GM23338 (cell line): ENCODE measurements at regions not wholly inside any gene's neighbourhood (a gene's known extent, or its start where the extent isn't known, plus 50 kb on each side); places are given as distances from the start of the nearest gene placed in this dataset.

Experiments
- ATAC-seq: fragments of 200-7000 bp; cut with Tn5 transposase; 3 replicates; pipeline ENCODE4 v1.9.1; 2020
- DNase-seq: peaks from one replicate; pipeline ENCODE4 v3.0.0-alpha.2; 2015; ENCODE audit warnings: low spot score
- H2AFZ ChIP-seq: fragments of 200-600 bp; sonication (generic); 2 replicates; pipeline ENCODE4 v1.8.0; 2016; ENCODE audit warnings: antibody characterized with exemption, mild to moderate bottlenecking, moderate library complexity
- H3F3A ChIP-seq: fragments of 200-600 bp; sonication (generic); replicated peaks from 2 replicates; pipeline ENCODE4 v1.8.0; 2017; ENCODE audit warnings: antibody characterized with exemption, mixed run types, low read depth
- H3K27ac ChIP-seq: fragments of 200-600 bp; sonication (generic); 2 replicates; pipeline ENCODE4 v1.6.1; 2016; ENCODE audit warnings: low read depth
- H3K27me3 ChIP-seq: fragments of 200-600 bp; sonication (generic); 2 replicates; pipeline ENCODE4 v1.8.0; 2016; ENCODE audit warnings: mild to moderate bottlenecking, mixed run types, moderate library complexity; ENCODE audit not compliant: insufficient read depth
- H3K36me3 ChIP-seq: fragments of 200-600 bp; sonication (generic); 2 replicates; pipeline ENCODE4 v1.8.0; 2016; ENCODE audit warnings: mild to moderate bottlenecking; ENCODE audit not compliant: insufficient read depth
- H3K4me1 ChIP-seq: fragments of 200-600 bp; sonication (generic); 2 replicates; pipeline ENCODE4 v1.8.0; 2016; ENCODE audit warnings: mild to moderate bottlenecking, moderate library complexity; ENCODE audit not compliant: insufficient read depth
- H3K4me2 ChIP-seq: fragments of 200-600 bp; sonication (generic); 2 replicates; pipeline ENCODE4 v1.7.1; 2017; ENCODE audit warnings: mixed run types
- H3K4me3 ChIP-seq: fragments of 200-600 bp; sonication (generic); 2 replicates; pipeline ENCODE4 v1.6.1; 2016; ENCODE audit warnings: mixed run types
- H3K79me2 ChIP-seq: fragments of 200-600 bp; sonication (generic); replicated peaks from 2 replicates; pipeline ENCODE4 v1.8.0; 2017; ENCODE audit warnings: mild to moderate bottlenecking; ENCODE audit not compliant: insufficient read depth
- H3K9me2 ChIP-seq: fragments of 200-600 bp; sonication (generic); 2 replicates; pipeline ENCODE4 v1.8.0; 2017; ENCODE audit not compliant: insufficient read depth
- H4K20me1 ChIP-seq: fragments of 200-600 bp; sonication (generic); replicated peaks from 2 replicates; pipeline ENCODE4 v1.8.0; 2017; ENCODE audit warnings: mild to moderate bottlenecking; ENCODE audit not compliant: insufficient read depth
- H3K27ac Mint-ChIP-seq: 2 replicates; pipeline ENCODE4 v1.8.0; 2020; ENCODE audit warnings: inconsistent platforms, mild to moderate bottlenecking, moderate library complexity, mixed read lengths
- H3K27me3 Mint-ChIP-seq: 3 replicates; pipeline ENCODE4 v1.8.0; 2022; ENCODE audit warnings: low read depth, mild to moderate bottlenecking, moderate library complexity, mixed read lengths, inconsistent platforms; ENCODE audit not compliant: insufficient read depth, poor library complexity
- H3K36me3 Mint-ChIP-seq: 3 replicates; pipeline ENCODE4 v1.8.0; 2021; ENCODE audit warnings: low read depth, mild to moderate bottlenecking, inconsistent platforms, moderate library complexity, mixed read lengths
- H3K4me1 Mint-ChIP-seq: 3 replicates; pipeline ENCODE4 v1.8.0; 2020; ENCODE audit warnings: mild to moderate bottlenecking, inconsistent platforms, mixed read lengths
- H3K4me3 Mint-ChIP-seq: 3 replicates; pipeline ENCODE4 v1.8.0; 2021; ENCODE audit warnings: moderate library complexity, mild to moderate bottlenecking, inconsistent platforms, mixed read lengths
- H3K9me3 Mint-ChIP-seq: 3 replicates; pipeline ENCODE4 v1.8.0; 2020; ENCODE audit warnings: moderate library complexity, mild to moderate bottlenecking, inconsistent platforms, mixed read lengths
- CREB1 ChIP-seq: fragments of 250-450 bp; sonication (Bioruptor Pico); IDR thresholded peaks from 2 replicates; pipeline ENCODE4 v1.5.0; 2020; ENCODE audit warnings: low read depth, mild to moderate bottlenecking, moderate library complexity
- ETS1 ChIP-seq: IDR thresholded peaks from 2 replicates; pipeline ENCODE4 v1.6.1; 2016; ENCODE audit warnings: antibody characterized with exemption
- EZH2 ChIP-seq: fragments of 200-600 bp; sonication (generic); IDR thresholded peaks from one replicate; pipeline ENCODE4 v1.8.0; 2017; ENCODE audit warnings: antibody characterized with exemption, mild to moderate bottlenecking, low read depth; ENCODE audit not compliant: unreplicated experiment
- EZH2phosphoT487 ChIP-seq: fragments of 200-600 bp; sonication (generic); IDR thresholded peaks from one replicate; pipeline ENCODE4 v1.8.1; 2018; ENCODE audit warnings: antibody characterized with exemption; ENCODE audit not compliant: unreplicated experiment
- JUNB ChIP-seq: IDR thresholded peaks from one replicate; pipeline ENCODE4 v1.6.1; 2016; ENCODE audit warnings: antibody characterized with exemption; ENCODE audit not compliant: unreplicated experiment
- NANOG ChIP-seq: IDR thresholded peaks from 2 replicates; pipeline ENCODE4 v1.6.1; 2016; ENCODE audit warnings: antibody characterized with exemption, borderline replicate concordance
- POLR2AphosphoS5 ChIP-seq: IDR thresholded peaks from 2 replicates; pipeline ENCODE4 v1.6.1; 2016; ENCODE audit warnings: antibody characterized with exemption, low read depth
- REST ChIP-seq: IDR thresholded peaks from one replicate; pipeline ENCODE4 v1.6.1; 2018; ENCODE audit warnings: antibody characterized with exemption; ENCODE audit not compliant: unreplicated experiment
- ZNF114 ChIP-seq: fragments of 250-450 bp; sonication (Bioruptor Pico); IDR thresholded peaks from 2 replicates; pipeline ENCODE4 v1.5.0; 2020; ENCODE audit warnings: mild to moderate bottlenecking, moderate library complexity
- ZNF331 ChIP-seq: fragments of 250-450 bp; sonication (Bioruptor Pico); IDR thresholded peaks from 2 replicates; pipeline ENCODE4 v1.5.0; 2020; ENCODE audit warnings: low read depth, mild to moderate bottlenecking, moderate library complexity
- ZNF462 ChIP-seq: fragments of 250-450 bp; sonication (Bioruptor Pico); IDR thresholded peaks from 2 replicates; pipeline ENCODE4 v1.5.0; 2020; ENCODE audit warnings: mild to moderate bottlenecking, moderate library complexity

GRCh38 chr5:71910741-71911140 is 191.7 kb downstream of the CARTPT start (continued):
- TF ChIP-seq ETS1, result no peak
- TF ChIP-seq EZH2phosphoT487, result no peak

- H3K4me1 Mint-ChIP-seq, result no peaks in the 10 kb centered on the region; the same call in 2 of the 3 replicates
- ATAC-seq (no peak), DNase-seq (no peak)
- H3K36me3 Mint-ChIP-seq, result no peaks in the 10 kb centered on the region
- no peak overlapping the region for H3K4me3 ChIP-seq
- no peaks in the 10 kb centered on the region for H3K4me1 ChIP-seq
- no peaks in the 10 kb centered on the region for H3F3A ChIP-seq
- no peak overlapping the region for H3K4me3 Mint-ChIP-seq
- no peaks in the 10 kb centered on the region for H3K27me3 Mint-ChIP-seq
- TF ChIP-seq CREB1 (CRISPR knock-in tag), result no peak
- no peaks in the 10 kb centered on the region for H3K9me3 Mint-ChIP-seq
- no peaks in the 10 kb centered on the region for H4K20me1 ChIP-seq
- no peaks in the 10 kb centered on the region for H3K27me3 ChIP-seq
- H3K9me2 ChIP-seq, result no peaks in the 10 kb centered on the region
- no peak overlapping the region for H3K4me2 ChIP-seq
- no peak overlapping the region for H3K27ac Mint-ChIP-seq
- no peaks in the 10 kb centered on the region for H3K36me3 ChIP-seq
- no peaks in the 10 kb centered on the region for H3K79me2 ChIP-seq
- no peak overlapping the region for H3K27ac ChIP-seq
- H2AFZ ChIP-seq, result no peak overlapping the region
Measured at GRCh38 chr5:71912021-71912420, 192.9 kb downstream of the CARTPT start.

GRCh38 chr5:71914281-71914680 is 193.0 kb upstream of the MAP1B start:
- H3K4me2 ChIP-seq, result no peak overlapping the region
- Mint-ChIP-seq H3K9me3 (no peaks in the 10 kb centered on the region), H3K4me1 (no peaks in the 10 kb centered on the region), H3K4me3 (no peak overlapping the region), H3K27me3 (peaks cover under 1% of the 10 kb centered on the region), H3K36me3 (no peaks in the 10 kb centered on the region), H3K27ac (no peak overlapping the region)
- no peak overlapping the region for H2AFZ ChIP-seq
- H3K9me2 ChIP-seq, result no peaks in the 10 kb centered on the region
- no peaks in the 10 kb centered on the region for H3K4me1 ChIP-seq
- no peaks in the 10 kb centered on the region for H3K36me3 ChIP-seq
- H3F3A ChIP-seq, result no peaks in the 10 kb centered on the region
- no peaks in the 10 kb centered on the region for H4K20me1 ChIP-seq
- DNase-seq, result no peak
- no peaks in the 10 kb centered on the region for H3K79me2 ChIP-seq
- no peak overlapping the region for H3K27ac ChIP-seq
- H3K4me3 ChIP-seq, result no peak overlapping the region
- H3K27me3 ChIP-seq, result no peaks in the 10 kb centered on the region
- no peak for ATAC-seq
- TF ChIP-seq POLR2AphosphoS5 (no peak), CREB1 (CRISPR knock-in tag) (no peak), JUNB (no peak), EZH2 (no peak), ZNF462 (no peak), NANOG (no peak), REST (no peak), ZNF331 (CRISPR knock-in tag) (no peak), ZNF114 (CRISPR knock-in tag) (no peak)
